NCI-H1436 treated with DMSO at 0.1 percent for 48 hours (cell line): ENCODE measurements at regions not wholly inside any gene's neighbourhood (a gene's known extent, or its start where the extent isn't known, plus 50 kb on each side); places are given as distances from the start of the nearest gene placed in this dataset.

Source experiments
- DNase-seq: peaks from one replicate; lab custom pipeline; 2025; lab: John Stamatoyannopoulos, UW

- DNase-seq: no peak
These were observed 285.4 kb downstream of the BAMBI start for GRCh38 chr10:28962768-28963167.

- no peak for DNase-seq
These were observed 286.4 kb downstream of the BAMBI start for GRCh38 chr10:28963539-28964221.

GRCh38 chr10:28965937-28966336, 288.6 kb downstream of the BAMBI start:
- DNase-seq: no peak

- DNase-seq: no peak
These were observed 289.7 kb downstream of the BAMBI start for GRCh38 chr10:28967031-28967430.

GRCh38 chr10:28969413-28969812, 292.1 kb downstream of the BAMBI start:
- DNase-seq: no peak

GRCh38 chr10:28970231-28970630, 292.9 kb downstream of the BAMBI start:
- no peak for DNase-seq

- no peak for DNase-seq
These were observed 293.9 kb downstream of the BAMBI start for GRCh38 chr10:28971255-28971654.

- DNase-seq: no peak
These were observed 294.4 kb downstream of the BAMBI start for GRCh38 chr10:28971764-28972163.

GRCh38 chr10:28973309-28973972, 296.1 kb downstream of the BAMBI start:
- DNase-seq: no peak

GRCh38 chr10:28975891-28976531, 298.7 kb downstream of the BAMBI start:
- peak; percentile 83 for DNase-seq

- DNase-seq: no peak
These were observed 300.2 kb downstream of the BAMBI start for GRCh38 chr10:28977518-28977917.

- DNase-seq: no peak
These were observed 302.9 kb downstream of the BAMBI start for GRCh38 chr10:28980264-28980663.

GRCh38 chr10:28981007-28981406, 303.7 kb downstream of the BAMBI start:
- DNase-seq: no peak

- DNase-seq: no peak
These were observed 305.7 kb downstream of the BAMBI start for GRCh38 chr10:28982974-28983373.

- no peak for DNase-seq
These were observed 305.1 kb upstream of the LYZL1 start for GRCh38 chr10:28983799-28984198.

GRCh38 chr10:28984431-28984830, 304.4 kb upstream of the LYZL1 start:
- DNase-seq: no peak

GRCh38 chr10:28985137-28985885, 303.6 kb upstream of the LYZL1 start:
- DNase-seq: no peak

GRCh38 chr10:28986117-28986792, 302.6 kb upstream of the LYZL1 start:
- no peak for DNase-seq

GRCh38 chr10:28986856-28987255, 302.0 kb upstream of the LYZL1 start:
- no peak for DNase-seq

- DNase-seq: no peak
These were observed 301.1 kb upstream of the LYZL1 start for GRCh38 chr10:28987555-28988320.

GRCh38 chr10:28988980-28989379, 299.9 kb upstream of the LYZL1 start:
- no peak for DNase-seq
